HEK293T (cell line): ENCODE measurements at regions not wholly inside any gene's neighbourhood (a gene's known extent, or its start where the extent isn't known, plus 50 kb on each side); places are given as distances from the start of the nearest gene placed in this dataset.

Experiments used
- ARNT ChIP-seq: fragments of 450-650 bp; IDR thresholded peaks from 2 replicates; pipeline ENCODE4 v1.6.1; 2017; ENCODE audit warnings: mild to moderate bottlenecking
- BHLHE40 ChIP-seq: fragments of 450-650 bp; IDR thresholded peaks from 2 replicates; pipeline ENCODE4 v1.6.1; 2016; ENCODE audit warnings: mild to moderate bottlenecking, moderate library complexity, borderline replicate concordance
- ELF4 ChIP-seq: fragments of 450-650 bp; IDR thresholded peaks from 2 replicates; pipeline ENCODE4 v1.6.1; 2017; ENCODE audit warnings: antibody characterized with exemption
- FOXK2 ChIP-seq: fragments of 450-650 bp; IDR thresholded peaks from 2 replicates; pipeline ENCODE4 v1.6.1; 2016; ENCODE audit warnings: mild to moderate bottlenecking
- FOXM1 ChIP-seq: fragments of 450-650 bp; IDR thresholded peaks from 2 replicates; pipeline ENCODE4 v1.6.1; 2017; ENCODE audit warnings: mild to moderate bottlenecking, borderline replicate concordance
- HDGF ChIP-seq: fragments of 450-650 bp; IDR thresholded peaks from 2 replicates; pipeline ENCODE4 v1.6.1; 2017; ENCODE audit warnings: antibody characterized with exemption, borderline replicate concordance
- L3MBTL2 ChIP-seq: fragments of 450-650 bp; conservative IDR thresholded peaks from 2 replicates; pipeline ENCODE4 v1.6.1; 2016; ENCODE audit warnings: mild to moderate bottlenecking
- NFRKB ChIP-seq: fragments of 450-650 bp; IDR thresholded peaks from 2 replicates; pipeline ENCODE4 v1.6.1; 2016; ENCODE audit warnings: mild to moderate bottlenecking, moderate library complexity
- SP1 ChIP-seq: fragments of 450-650 bp; IDR thresholded peaks from 2 replicates; pipeline ENCODE4 v1.6.1; 2017
- SUZ12 ChIP-seq: fragments of 450-650 bp; IDR thresholded peaks from 2 replicates; pipeline ENCODE4 v1.6.1; 2016; ENCODE audit warnings: mild to moderate bottlenecking
- TARDBP ChIP-seq: fragments of 450-650 bp; IDR thresholded peaks from 2 replicates; pipeline ENCODE4 v1.6.1; 2016
- ZNF384 ChIP-seq: fragments of 450-650 bp; IDR thresholded peaks from 2 replicates; pipeline ENCODE4 v1.6.1; 2016
- TF ChIP-seq, protein P1 (sequence below): fragments of 450-650 bp; IDR thresholded peaks from 2 replicates; pipeline ENCODE4 v1.6.1; 2016

DNA sequence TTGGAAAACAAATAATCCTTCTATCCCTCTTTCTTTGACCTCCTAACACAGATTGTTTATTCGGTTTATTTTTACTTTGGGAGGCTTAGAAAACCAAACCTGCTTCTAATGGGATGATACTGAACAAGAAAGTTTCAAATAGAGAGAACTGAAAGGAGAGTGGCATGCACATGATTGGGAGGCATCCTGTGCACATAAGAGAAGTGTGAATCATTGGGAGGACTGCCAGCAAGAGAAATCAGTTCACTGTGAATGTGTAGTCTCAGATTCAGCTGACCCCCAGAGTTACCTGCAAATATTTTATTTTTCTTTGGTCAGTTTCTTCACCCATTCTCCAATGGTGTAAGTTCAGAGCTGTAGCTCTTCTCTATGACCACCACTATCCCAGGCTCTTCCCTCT lies 1363.2 kb upstream of the ACVR2A start:
- TF ChIP-seq SUZ12 (no peak), FOXM1 (no peak), SP1 (no peak), BHLHE40 (no peak), ZNF384 (no peak), TARDBP (no peak), NFRKB (no peak), ARNT (no peak), HDGF (no peak), FOXK2 (no peak), ELF4 (no peak), L3MBTL2 (no peak)
- TF ChIP-seq, protein P1, sequence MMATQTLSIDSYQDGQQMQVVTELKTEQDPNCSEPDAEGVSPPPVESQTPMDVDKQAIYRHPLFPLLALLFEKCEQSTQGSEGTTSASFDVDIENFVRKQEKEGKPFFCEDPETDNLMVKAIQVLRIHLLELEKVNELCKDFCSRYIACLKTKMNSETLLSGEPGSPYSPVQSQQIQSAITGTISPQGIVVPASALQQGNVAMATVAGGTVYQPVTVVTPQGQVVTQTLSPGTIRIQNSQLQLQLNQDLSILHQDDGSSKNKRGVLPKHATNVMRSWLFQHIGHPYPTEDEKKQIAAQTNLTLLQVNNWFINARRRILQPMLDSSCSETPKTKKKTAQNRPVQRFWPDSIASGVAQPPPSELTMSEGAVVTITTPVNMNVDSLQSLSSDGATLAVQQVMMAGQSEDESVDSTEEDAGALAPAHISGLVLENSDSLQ: no peak
